ENCODE measurements at regions not wholly inside any gene's neighbourhood (a gene's known extent, or its start where the extent isn't known, plus 50 kb on each side); places are given as distances from the start of the nearest gene placed in this dataset.

GRCh38 chr1:224541072-224541790 lies 74.9 kb upstream of the CNIH3 start:
- no TSS peak for BruUV-seq (replicated peaks)
- intact Hi-C loops (cut with micrococcal nuclease; ENCODE audit: unreplicated experiment) = no loop called here
- CTCF ChIA-PET (ENCODE audit: unreplicated experiment) = no interaction called here
- TF ChIP-seq CTCF (conservative IDR thresholded peaks at IDR 0.05; ENCODE audit: low read length) (no peak), EZH2phosphoT487 (IDR thresholded peaks at IDR 0.05; ENCODE audit: borderline replicate concordance, low read depth, low read length) (no peak)
- Histone ChIP-seq H3K4me3 (ENCODE audit: low read depth, low read length, poor library complexity, severe bottlenecking) (no peak overlapping the region), H3K36me3 (ENCODE audit: insufficient read depth, low read length) (no peaks in the 10 kb centered on the region), H3K9me3 (ENCODE audit: low read length) (no peaks in the 10 kb centered on the region), H3K27ac (ENCODE audit: low read depth, low read length, poor library complexity, severe bottlenecking) (no peak overlapping the region), H3K9me2 (ENCODE audit: insufficient read depth, low read length) (no peaks in the 10 kb centered on the region), H2AFZ (ENCODE audit: low read length) (no peak overlapping the region), H3K4me2 (ENCODE audit: low read length) (no peak overlapping the region), H3K79me2 (ENCODE audit: insufficient read depth, low read depth, low read length) (no peaks in the 10 kb centered on the region), H4K20me1 (ENCODE audit: insufficient read depth, low read length) (no peaks in the 10 kb centered on the region), H3K4me1 (ENCODE audit: insufficient read depth, low read length, poor library complexity, severe bottlenecking) (no peaks in the 10 kb centered on the region)
- POLR2A ChIA-PET = interaction anchor here (0.7 to 1.3 kb wide), 3 partner anchors 15 to 259 kb away, joined by 3 to 4 read pairs (median 4); no protein-coding TSS in a partner anchor
- no peak for DNase-seq (ENCODE audit: low spot score)

- ChIA-PET POLR2A (interaction anchor here (0.7 kb wide), 2 partner anchors 15 to 259 kb away, joined by 3 to 4 read pairs; no protein-coding TSS in a partner anchor), CTCF (ENCODE audit: unreplicated experiment) (no interaction called here)
- no TSS peak for BruUV-seq (replicated peaks)
- no peaks in the 10 kb centered on the region for H3K9me2 ChIP-seq (ENCODE audit: insufficient read depth, low read length)
- no peak overlapping the region for H3K4me3 ChIP-seq (ENCODE audit: low read depth, low read length, poor library complexity, severe bottlenecking)
- no peak for TF ChIP-seq EZH2phosphoT487 (IDR thresholded peaks at IDR 0.05; ENCODE audit: borderline replicate concordance, low read depth, low read length)
- H4K20me1 ChIP-seq (ENCODE audit: insufficient read depth, low read length) = no peaks in the 10 kb centered on the region
- no peak overlapping the region for H2AFZ ChIP-seq (ENCODE audit: low read length)
- intact Hi-C loops (cut with micrococcal nuclease; ENCODE audit: unreplicated experiment) = no loop called here
- H3K4me2 ChIP-seq (ENCODE audit: low read length) = no peak overlapping the region
- no peak for DNase-seq (ENCODE audit: low spot score)
- H3K36me3 ChIP-seq (ENCODE audit: insufficient read depth, low read length) = no peaks in the 10 kb centered on the region
- H3K9me3 ChIP-seq (ENCODE audit: low read length) = no peaks in the 10 kb centered on the region
- no peak overlapping the region for H3K27ac ChIP-seq (ENCODE audit: low read depth, low read length, poor library complexity, severe bottlenecking)
- no peaks in the 10 kb centered on the region for H3K79me2 ChIP-seq (ENCODE audit: insufficient read depth, low read depth, low read length)
- H3K4me1 ChIP-seq (ENCODE audit: insufficient read depth, low read length, poor library complexity, severe bottlenecking) = no peaks in the 10 kb centered on the region
These were observed 74.1 kb upstream of the CNIH3 start for GRCh38 chr1:224541901-224542630.

GRCh38 chr1:224542783-224543440 lies 73.2 kb upstream of the CNIH3 start:
- H3K79me2 ChIP-seq (ENCODE audit: insufficient read depth, low read depth, low read length) = no peaks in the 10 kb centered on the region
- no peaks in the 10 kb centered on the region for H3K36me3 ChIP-seq (ENCODE audit: insufficient read depth, low read length)
- no peak overlapping the region for H3K27ac ChIP-seq (ENCODE audit: low read depth, low read length, poor library complexity, severe bottlenecking)
- no peak for DNase-seq (ENCODE audit: low spot score)
- TF ChIP-seq EZH2phosphoT487 (IDR thresholded peaks at IDR 0.05; ENCODE audit: borderline replicate concordance, low read depth, low read length) (no peak), CTCF (conservative IDR thresholded peaks at IDR 0.05; ENCODE audit: low read length) (no peak)
- no peaks in the 10 kb centered on the region for H3K9me2 ChIP-seq (ENCODE audit: insufficient read depth, low read length)
- no peaks in the 10 kb centered on the region for H3K9me3 ChIP-seq (ENCODE audit: low read length)
- ChIA-PET POLR2A (no interaction called here), CTCF (ENCODE audit: unreplicated experiment) (no interaction called here)
- BruUV-seq (replicated peaks) = no TSS peak
- no peak overlapping the region for H3K4me2 ChIP-seq (ENCODE audit: low read length)
- no peaks in the 10 kb centered on the region for H3K4me1 ChIP-seq (ENCODE audit: insufficient read depth, low read length, poor library complexity, severe bottlenecking)
- H3K4me3 ChIP-seq (ENCODE audit: low read depth, low read length, poor library complexity, severe bottlenecking) = no peak overlapping the region
- intact Hi-C loops (cut with micrococcal nuclease; ENCODE audit: unreplicated experiment) = no loop called here
- H2AFZ ChIP-seq (ENCODE audit: low read length) = no peak overlapping the region
- H4K20me1 ChIP-seq (ENCODE audit: insufficient read depth, low read length) = no peaks in the 10 kb centered on the region
